ENCODE measurements at regions not wholly inside any gene's neighbourhood (a gene's known extent, or its start where the extent isn't known, plus 50 kb on each side); places are given as distances from the start of the nearest gene placed in this dataset.

DNA sequence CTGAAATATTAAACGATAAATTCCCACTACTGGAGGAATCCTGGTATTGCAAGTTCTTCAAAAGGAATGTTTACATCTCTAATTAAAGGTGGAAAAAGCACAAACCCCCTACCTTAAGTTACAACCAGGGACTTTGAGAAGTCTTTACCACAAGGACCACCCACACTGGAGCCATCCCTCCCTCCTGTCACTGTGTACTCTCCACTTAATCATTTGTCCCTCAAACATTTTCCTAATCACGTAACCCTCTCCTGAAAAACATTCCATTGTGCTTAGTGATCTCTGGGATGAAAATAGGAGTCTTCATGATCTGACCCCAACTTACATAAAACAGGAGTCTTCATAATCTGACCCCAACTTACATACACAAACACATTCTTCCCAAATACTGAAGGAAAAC, 85.7 kb downstream of the SUCLG1 start:
- no peaks in the 10 kb centered on the region for H3K36me3 ChIP-seq (ENCODE audit: control insufficient read depth, insufficient read depth, low read length)
- WGBS (ENCODE audit: insufficient coverage): no CpG with 5 or more reads among the region's 2 CpGs
- H3K27me3 ChIP-seq (ENCODE audit: control insufficient read depth, insufficient read depth, low read length): no peaks in the 10 kb centered on the region
- H3K27ac ChIP-seq (ENCODE audit: low read length): no peak overlapping the region
- H3K9me3 ChIP-seq (replicated peaks; ENCODE audit: control insufficient read depth, low read depth, low read length): no peaks in the 10 kb centered on the region
- no peak for DNase-seq
- H3K4me1 ChIP-seq (ENCODE audit: control insufficient read depth, insufficient read depth, low read length): no peaks in the 10 kb centered on the region
- no peak overlapping the region for H3K4me3 ChIP-seq (ENCODE audit: low read length)

GRCh38 chr2:84362541-84362940, 96.5 kb downstream of the SUCLG1 start:
- H3K27me3 ChIP-seq (ENCODE audit: control insufficient read depth, insufficient read depth, low read length): no peaks in the 10 kb centered on the region
- no CpG with 5 or more reads among the region's 1 CpG for WGBS (ENCODE audit: insufficient coverage)
- peaks cover 14% of the 10 kb centered on the region for H3K9me3 ChIP-seq (replicated peaks; ENCODE audit: control insufficient read depth, low read depth, low read length)

GRCh38 chr2:84338069-84338468, 121.0 kb downstream of the SUCLG1 start:
- no peaks in the 10 kb centered on the region for H3K4me1 ChIP-seq (ENCODE audit: control insufficient read depth, insufficient read depth, low read length)
- H3K27ac ChIP-seq (ENCODE audit: low read length): no peak overlapping the region
- H3K27me3 ChIP-seq (ENCODE audit: control insufficient read depth, insufficient read depth, low read length): no peaks in the 10 kb centered on the region
- DNase-seq: no peak
- no peaks in the 10 kb centered on the region for H3K9me3 ChIP-seq (replicated peaks; ENCODE audit: control insufficient read depth, low read depth, low read length)
- H3K4me3 ChIP-seq (ENCODE audit: low read length): no peak overlapping the region
- WGBS (ENCODE audit: insufficient coverage): no CpG with 5 or more reads among the region's 3 CpGs
- H3K36me3 ChIP-seq (ENCODE audit: control insufficient read depth, insufficient read depth, low read length): no peaks in the 10 kb centered on the region

More at GRCh38 chr2:84362541-84362940, 96.5 kb downstream of the SUCLG1 start:
- no peaks in the 10 kb centered on the region for H3K4me1 ChIP-seq (ENCODE audit: control insufficient read depth, insufficient read depth, low read length)
- H3K27ac ChIP-seq (ENCODE audit: low read length): no peak overlapping the region
- H3K4me3 ChIP-seq (ENCODE audit: low read length): no peak overlapping the region
- H3K36me3 ChIP-seq (ENCODE audit: control insufficient read depth, insufficient read depth, low read length): no peaks in the 10 kb centered on the region
- no peak for DNase-seq

DNA sequence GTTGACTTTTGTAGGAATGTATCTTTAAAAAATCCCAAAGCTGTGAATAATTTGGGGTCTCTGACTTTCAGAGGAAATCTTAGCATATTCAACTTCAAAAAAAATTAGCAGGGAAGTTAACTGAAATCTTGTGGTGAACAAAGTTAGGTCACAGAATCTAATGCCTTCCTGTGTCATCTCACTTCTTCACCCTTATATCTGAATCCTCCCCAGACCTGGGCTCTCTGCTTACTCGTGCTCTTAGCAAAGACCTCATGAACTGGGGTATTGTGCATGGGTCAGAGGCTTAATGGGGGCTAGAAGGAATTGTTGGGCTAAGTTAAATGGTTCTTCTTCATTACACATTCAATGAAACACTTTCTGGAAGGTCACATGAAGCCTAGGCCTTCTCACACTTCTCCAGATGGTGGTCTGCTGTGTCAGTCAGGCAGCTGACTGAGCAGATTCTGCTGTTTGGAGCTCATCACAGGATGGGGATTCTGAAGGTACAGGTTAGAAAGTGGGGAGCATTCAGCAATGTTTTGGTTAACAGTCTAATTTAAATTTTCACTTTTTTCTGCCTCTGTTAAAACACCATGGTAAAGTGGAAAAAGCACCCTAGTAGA, 131.3 kb downstream of the SUCLG1 start:
- Histone ChIP-seq H3K27ac (ENCODE audit: low read length) (no peak overlapping the region), H3K4me3 (ENCODE audit: low read length) (no peak overlapping the region), H3K36me3 (ENCODE audit: control insufficient read depth, insufficient read depth, low read length) (no peaks in the 10 kb centered on the region), H3K4me1 (ENCODE audit: control insufficient read depth, insufficient read depth, low read length) (no peaks in the 10 kb centered on the region), H3K27me3 (ENCODE audit: control insufficient read depth, insufficient read depth, low read length) (no peaks in the 10 kb centered on the region), H3K9me3 (replicated peaks; ENCODE audit: control insufficient read depth, low read depth, low read length) (no peaks in the 10 kb centered on the region)
- no CpG with 5 or more reads among the region's 1 CpG for WGBS (ENCODE audit: insufficient coverage)
- no peak for DNase-seq

DNA sequence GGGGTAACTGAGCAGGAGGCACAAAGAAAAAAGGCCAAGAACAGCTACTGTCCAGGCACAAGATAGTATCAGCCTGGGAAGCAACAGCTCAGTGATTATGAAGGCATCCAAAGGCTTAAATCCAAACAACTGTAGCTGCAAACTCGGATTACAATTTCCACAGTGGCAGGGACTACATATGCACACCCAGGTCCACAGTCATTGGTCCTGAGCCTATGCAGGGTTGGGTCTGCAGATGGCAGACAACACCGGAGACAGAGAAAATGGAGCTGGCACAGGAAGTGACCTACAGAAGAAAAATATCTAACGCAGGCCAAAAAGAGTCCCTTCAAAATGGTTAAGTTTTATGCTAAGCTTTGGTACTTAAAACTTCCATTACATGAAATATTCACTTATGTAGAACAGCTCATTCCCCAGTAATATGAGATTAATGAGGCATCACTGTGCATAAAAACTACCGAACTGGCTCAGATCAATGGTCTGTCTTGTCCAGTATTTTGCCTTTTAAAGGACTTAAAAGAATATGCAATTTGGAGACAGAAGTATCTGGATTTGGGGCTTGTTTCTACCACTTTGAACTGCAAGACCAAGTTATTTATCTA, 132.1 kb downstream of the SUCLG1 start:
- Histone ChIP-seq H3K4me3 (ENCODE audit: low read length) (no peak overlapping the region), H3K36me3 (ENCODE audit: control insufficient read depth, insufficient read depth, low read length) (no peaks in the 10 kb centered on the region), H3K4me1 (ENCODE audit: control insufficient read depth, insufficient read depth, low read length) (no peaks in the 10 kb centered on the region), H3K9me3 (replicated peaks; ENCODE audit: control insufficient read depth, low read depth, low read length) (no peaks in the 10 kb centered on the region), H3K27ac (ENCODE audit: low read length) (no peak overlapping the region), H3K27me3 (ENCODE audit: control insufficient read depth, insufficient read depth, low read length) (no peaks in the 10 kb centered on the region)
- DNase-seq: no peak
- WGBS (ENCODE audit: insufficient coverage): 100% methylated on average over 1 of the region's 4 CpGs

DNA sequence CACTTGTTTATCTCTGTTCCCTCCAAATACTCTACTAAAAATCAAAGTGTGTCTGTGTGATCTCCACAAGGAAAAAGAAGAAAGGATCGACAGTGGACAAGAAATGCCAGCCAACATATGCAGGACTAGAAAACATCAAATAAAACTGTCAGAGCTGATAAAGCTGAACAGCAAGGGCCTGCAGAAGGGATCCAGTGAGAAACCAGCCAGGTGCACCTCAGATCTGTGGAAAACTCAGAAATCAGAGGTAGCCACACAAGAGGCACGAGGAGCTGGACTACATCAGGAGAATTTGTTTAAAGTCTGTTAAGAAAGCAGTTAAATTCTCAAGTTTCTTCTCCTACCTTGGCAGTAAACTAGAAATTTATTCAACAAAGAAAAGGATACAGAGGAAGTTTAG, 135.2 kb downstream of the SUCLG1 start:
- Histone ChIP-seq H3K27me3 (ENCODE audit: control insufficient read depth, insufficient read depth, low read length) (no peaks in the 10 kb centered on the region), H3K27ac (ENCODE audit: low read length) (no peak overlapping the region), H3K9me3 (replicated peaks; ENCODE audit: control insufficient read depth, low read depth, low read length) (no peaks in the 10 kb centered on the region), H3K4me1 (ENCODE audit: control insufficient read depth, insufficient read depth, low read length) (no peaks in the 10 kb centered on the region), H3K4me3 (ENCODE audit: low read length) (no peak overlapping the region), H3K36me3 (ENCODE audit: control insufficient read depth, insufficient read depth, low read length) (no peaks in the 10 kb centered on the region)
- DNase-seq: no peak
- no CpG with 5 or more reads among the region's 2 CpGs for WGBS (ENCODE audit: insufficient coverage)

DNA sequence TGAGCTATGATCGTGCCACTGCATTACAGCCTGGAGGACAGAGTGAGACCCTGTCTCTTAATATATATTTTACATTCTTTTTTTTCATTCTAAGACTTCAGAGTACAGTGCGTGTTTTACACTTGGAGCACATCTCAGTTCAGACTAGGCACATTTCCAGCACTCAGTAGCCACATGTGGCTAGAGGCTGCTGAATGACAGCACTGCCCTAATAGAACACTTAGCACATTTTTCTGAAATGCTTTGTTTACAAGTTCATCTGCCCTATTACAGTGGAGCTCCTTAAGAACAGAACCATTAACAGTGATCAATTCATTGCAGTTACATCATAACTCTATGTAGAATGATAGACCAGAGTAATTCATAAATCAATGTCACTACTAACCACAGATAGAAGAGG, 138.1 kb downstream of the SUCLG1 start:
- Histone ChIP-seq H3K9me3 (replicated peaks; ENCODE audit: control insufficient read depth, low read depth, low read length) (no peaks in the 10 kb centered on the region), H3K4me3 (ENCODE audit: low read length) (no peak overlapping the region), H3K27me3 (ENCODE audit: control insufficient read depth, insufficient read depth, low read length) (no peaks in the 10 kb centered on the region), H3K27ac (ENCODE audit: low read length) (no peak overlapping the region), H3K4me1 (ENCODE audit: control insufficient read depth, insufficient read depth, low read length) (no peaks in the 10 kb centered on the region), H3K36me3 (ENCODE audit: control insufficient read depth, insufficient read depth, low read length) (no peaks in the 10 kb centered on the region)
- WGBS (ENCODE audit: insufficient coverage): 77% methylated on average over 1 of the region's 2 CpGs
- no peak for DNase-seq

GRCh38 chr2:84319581-84319980, 139.5 kb downstream of the SUCLG1 start:
- H3K4me1 ChIP-seq (ENCODE audit: control insufficient read depth, insufficient read depth, low read length): no peaks in the 10 kb centered on the region
- H3K27ac ChIP-seq (ENCODE audit: low read length): no peak overlapping the region
- H3K4me3 ChIP-seq (ENCODE audit: low read length): no peak overlapping the region
- H3K9me3 ChIP-seq (replicated peaks; ENCODE audit: control insufficient read depth, low read depth, low read length): no peaks in the 10 kb centered on the region
- DNase-seq: no peak
- 60% methylated on average over 2 of the region's 6 CpGs for WGBS (ENCODE audit: insufficient coverage)
- no peaks in the 10 kb centered on the region for H3K36me3 ChIP-seq (ENCODE audit: control insufficient read depth, insufficient read depth, low read length)
- no peaks in the 10 kb centered on the region for H3K27me3 ChIP-seq (ENCODE audit: control insufficient read depth, insufficient read depth, low read length)

DNA sequence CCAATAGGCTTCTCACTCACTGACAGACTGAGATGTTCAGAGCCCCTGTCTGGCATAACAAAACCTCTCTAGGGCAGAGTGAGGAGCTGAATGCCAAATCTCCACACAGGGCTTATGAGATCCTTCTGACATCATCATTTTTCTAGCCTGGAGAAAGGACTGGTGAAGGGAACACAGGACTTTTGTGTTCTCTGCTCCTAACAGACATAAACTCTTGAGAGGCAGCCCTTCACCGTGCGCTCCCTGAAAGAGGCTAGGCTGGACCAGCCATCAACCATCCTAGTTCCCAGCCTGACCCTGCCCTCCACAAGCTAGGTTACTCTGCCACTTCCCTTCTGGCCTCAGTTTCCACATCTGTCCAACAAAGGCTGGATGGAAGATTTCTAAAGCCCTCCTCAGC, 141.9 kb downstream of the SUCLG1 start:
- Histone ChIP-seq H3K27ac (ENCODE audit: low read length) (no peak overlapping the region), H3K27me3 (ENCODE audit: control insufficient read depth, insufficient read depth, low read length) (peaks cover 2% of the 10 kb centered on the region), H3K4me1 (ENCODE audit: control insufficient read depth, insufficient read depth, low read length) (no peaks in the 10 kb centered on the region), H3K9me3 (replicated peaks; ENCODE audit: control insufficient read depth, low read depth, low read length) (no peaks in the 10 kb centered on the region), H3K4me3 (ENCODE audit: low read length) (no peak overlapping the region), H3K36me3 (ENCODE audit: control insufficient read depth, insufficient read depth, low read length) (no peaks in the 10 kb centered on the region)
- DNase-seq: no peak
- WGBS (ENCODE audit: insufficient coverage): 94% methylated on average over 2 of the region's 2 CpGs

GRCh38 chr2:84314901-84315330, 144.2 kb downstream of the SUCLG1 start:
- 13% methylated on average over 10 of the region's 11 CpGs for WGBS (ENCODE audit: insufficient coverage)
- Histone ChIP-seq H3K4me3 (ENCODE audit: low read length) (no peak overlapping the region), H3K9me3 (replicated peaks; ENCODE audit: control insufficient read depth, low read depth, low read length) (no peaks in the 10 kb centered on the region), H3K27me3 (ENCODE audit: control insufficient read depth, insufficient read depth, low read length) (peaks cover 2% of the 10 kb centered on the region), H3K4me1 (ENCODE audit: control insufficient read depth, insufficient read depth, low read length) (no peaks in the 10 kb centered on the region), H3K36me3 (ENCODE audit: control insufficient read depth, insufficient read depth, low read length) (no peaks in the 10 kb centered on the region), H3K27ac (ENCODE audit: low read length) (no peak overlapping the region)
- DNase-seq: peak; percentile 70

GRCh38 chr2:84314250-84314649, 144.8 kb downstream of the SUCLG1 start:
- 93% methylated on average over 5 of the region's 6 CpGs for WGBS (ENCODE audit: insufficient coverage)

More at GRCh38 chr2:84314250-84314649, 144.8 kb downstream of the SUCLG1 start:
- H3K27ac ChIP-seq (ENCODE audit: low read length): no peak overlapping the region
- no peaks in the 10 kb centered on the region for H3K36me3 ChIP-seq (ENCODE audit: control insufficient read depth, insufficient read depth, low read length)
- no peak for DNase-seq
- H3K9me3 ChIP-seq (replicated peaks; ENCODE audit: control insufficient read depth, low read depth, low read length): no peaks in the 10 kb centered on the region
- no peak overlapping the region for H3K4me3 ChIP-seq (ENCODE audit: low read length)
- H3K4me1 ChIP-seq (ENCODE audit: control insufficient read depth, insufficient read depth, low read length): no peaks in the 10 kb centered on the region
- H3K27me3 ChIP-seq (ENCODE audit: control insufficient read depth, insufficient read depth, low read length): peaks cover 2% of the 10 kb centered on the region
